T-helper 1 cell (primary cell): ENCODE measurements at regions not wholly inside any gene's neighbourhood (a gene's known extent, or its start where the extent isn't known, plus 50 kb on each side); places are given as distances from the start of the nearest gene placed in this dataset.

Experiments used
- DNase-seq, 5 donors: peaks; one replicate each; pipeline ENCODE4 v3.0.0-alpha.2; 2012 to 2020

GRCh38 chr5:8399471-8399870 is 530.5 kb downstream of the MTRR start:
- DNase-seq, result no peak

DNA sequence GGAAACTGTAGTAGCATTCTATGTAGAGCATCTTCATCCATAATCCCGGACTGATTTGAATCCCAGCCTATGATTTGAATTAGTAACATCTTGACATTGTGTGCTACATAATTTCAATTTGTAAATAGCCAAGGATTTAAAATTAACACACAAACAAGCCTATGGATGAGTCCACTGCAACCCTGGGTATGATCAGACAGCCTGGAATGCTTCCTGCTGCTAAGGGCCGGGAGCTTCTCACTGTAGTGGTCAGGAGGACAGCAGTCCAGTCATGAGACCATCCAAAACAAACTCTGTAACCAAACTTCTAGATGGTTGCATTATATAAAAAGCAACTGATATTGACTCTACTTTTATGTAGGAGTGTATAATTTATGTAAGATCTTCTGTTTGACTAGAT is 539.3 kb downstream of the MTRR start:
- no peak for DNase-seq

- DNase-seq, result no peak
Observed at GRCh38 chr5:8410618-8411017, 541.7 kb downstream of the MTRR start.

DNA sequence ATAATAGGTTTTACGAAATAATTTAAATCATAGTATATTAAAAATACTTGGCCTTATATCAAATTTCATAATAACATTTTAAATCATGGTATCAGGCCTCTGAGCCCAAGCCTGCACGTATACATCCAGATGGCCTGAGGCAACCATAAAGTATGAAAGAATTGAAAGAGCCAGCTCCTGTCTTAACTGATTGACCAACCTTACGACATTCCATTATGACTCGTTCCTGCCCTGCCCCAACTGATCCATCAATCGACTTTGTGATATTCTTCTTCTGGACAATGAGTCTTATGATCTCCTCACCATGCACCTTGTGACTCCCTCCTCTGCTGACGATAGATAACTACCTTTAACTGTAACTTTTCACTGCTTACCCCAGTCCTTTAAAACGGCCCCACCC is 545.0 kb downstream of the MTRR start:
- DNase-seq, result no peak

DNA sequence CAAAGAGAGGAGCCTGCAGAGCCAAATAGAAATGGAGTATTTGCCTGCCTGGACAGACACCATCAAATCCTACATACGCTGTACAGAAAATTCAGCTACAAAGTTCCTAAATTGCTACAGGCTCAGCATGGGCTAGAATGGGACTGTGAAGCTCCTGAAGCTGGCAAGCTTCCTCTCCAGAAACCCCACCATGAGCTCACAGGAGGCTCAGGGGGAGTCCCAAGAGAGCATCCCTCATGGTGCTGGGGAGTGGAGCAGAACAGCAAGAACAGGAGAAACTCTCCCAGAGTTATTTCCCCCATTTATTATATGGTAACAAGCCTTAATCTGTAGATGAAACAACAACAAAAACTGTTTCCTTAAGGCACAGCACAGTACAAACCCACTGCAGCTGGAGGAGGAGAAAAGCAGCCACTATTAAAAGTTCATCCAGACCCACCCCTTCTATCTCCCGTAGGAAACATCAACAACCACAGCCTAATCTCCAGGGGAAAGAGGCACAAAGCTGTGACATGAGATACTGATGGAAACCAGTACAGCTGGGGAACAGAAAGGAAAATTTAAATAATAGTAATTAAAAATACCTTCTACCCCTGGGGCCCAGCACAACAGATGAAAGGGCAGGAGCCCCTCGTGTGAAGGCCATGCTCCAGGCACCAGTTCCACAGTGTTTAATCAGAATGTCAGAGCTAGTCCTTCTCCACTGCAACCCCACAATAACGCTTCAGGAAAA is 548.5 kb downstream of the MTRR start:
- DNase-seq, result no peak

DNA sequence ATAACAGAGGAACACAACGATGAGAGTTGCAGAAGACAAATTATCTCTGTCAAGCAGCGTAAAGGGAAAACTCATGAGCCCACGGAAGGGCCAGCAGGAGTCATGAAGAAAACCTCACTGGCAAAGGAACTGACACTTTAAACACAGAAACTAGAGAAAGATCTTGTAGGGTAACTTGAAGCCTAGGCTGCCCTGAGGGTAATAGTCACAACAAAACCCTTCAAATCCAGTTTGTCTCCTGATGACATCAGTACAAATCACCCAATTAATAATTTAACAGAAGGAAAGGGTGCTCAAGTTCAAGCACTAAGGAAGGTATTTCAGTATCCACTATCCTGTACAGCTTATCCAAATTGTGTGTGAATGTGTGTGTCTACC is 549.1 kb downstream of the MTRR start:
- no peak for DNase-seq

- DNase-seq, result no peak
Observed at GRCh38 chr5:8429778-8430758, 561.1 kb downstream of the MTRR start.

DNA sequence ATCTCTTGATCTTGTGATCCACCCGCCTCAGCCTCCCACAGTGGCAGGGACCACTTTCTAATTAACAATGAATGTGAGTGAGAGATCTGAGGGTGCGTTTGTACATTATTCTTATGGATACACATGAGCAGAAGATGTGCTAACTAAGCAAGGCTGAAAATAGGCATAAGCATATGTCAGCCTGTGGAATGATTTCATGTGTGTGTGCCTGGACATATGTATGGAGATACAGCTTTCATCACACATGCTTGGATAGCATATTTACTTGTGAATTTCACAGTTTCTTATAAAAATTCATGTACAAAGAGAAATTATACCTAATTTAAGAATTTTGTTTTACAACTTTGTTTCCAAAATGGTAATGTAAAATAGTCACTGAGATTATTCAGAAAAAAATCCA is 565.6 kb downstream of the MTRR start:
- no peak for DNase-seq

DNA sequence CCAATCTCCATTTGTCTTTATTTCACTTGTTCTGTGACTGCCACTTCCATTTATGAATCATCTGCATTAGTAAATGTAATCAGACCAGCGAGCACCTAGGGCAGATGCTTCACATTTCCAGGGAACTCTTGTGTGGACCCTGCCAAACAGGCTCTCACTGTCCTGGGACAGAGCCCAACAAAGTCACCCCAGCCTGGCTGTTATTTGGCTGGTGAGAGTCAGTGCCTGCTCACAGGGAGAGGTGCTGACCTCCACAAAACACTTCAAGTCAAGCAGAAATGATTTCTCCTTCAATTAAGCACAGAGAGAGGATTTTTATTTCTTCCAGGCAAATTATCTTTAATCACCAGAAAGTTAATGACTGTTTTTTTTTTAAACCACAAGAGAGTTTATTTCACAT is 568.0 kb downstream of the MTRR start:
- DNase-seq, result no peak

DNA sequence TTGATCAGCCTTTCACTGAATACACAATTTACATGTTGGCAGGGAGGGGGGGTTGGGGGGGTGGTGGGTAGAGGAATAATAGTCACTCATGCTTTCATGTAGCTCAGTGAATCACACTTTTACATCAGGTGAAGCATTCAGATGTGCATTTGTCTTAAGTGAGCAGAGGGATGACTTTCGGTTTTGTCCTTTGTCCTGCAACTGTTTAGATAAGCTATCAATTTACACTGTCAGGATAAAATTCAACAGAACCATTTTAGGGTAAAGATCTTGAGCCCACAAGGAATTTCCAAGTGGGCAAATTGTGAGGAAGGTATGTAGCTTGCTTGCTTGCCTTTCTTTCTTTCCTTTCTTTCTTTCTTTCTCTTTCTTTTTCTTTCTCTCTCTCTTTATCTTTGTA is 576.2 kb downstream of the MTRR start:
- no peak for DNase-seq

- no peak for DNase-seq
Observed at GRCh38 chr5:8446179-8446578, 577.2 kb downstream of the MTRR start.

DNA sequence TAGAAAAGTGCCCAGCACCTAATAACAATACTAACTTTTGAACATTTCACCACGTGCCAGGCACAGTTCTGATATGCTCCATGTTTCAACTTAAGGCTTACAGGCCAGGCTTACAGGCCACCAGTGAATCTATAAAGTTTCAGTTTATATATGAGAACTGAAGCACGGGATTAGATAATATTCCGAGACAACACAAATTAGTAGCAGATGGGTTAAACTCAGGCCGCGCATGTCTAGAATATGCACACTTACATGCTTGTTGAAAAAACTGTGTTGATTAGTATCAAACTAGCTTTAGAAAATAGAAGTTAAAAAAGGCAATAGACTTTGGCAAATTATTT is 587.9 kb downstream of the MTRR start:
- DNase-seq, result no peak

DNA sequence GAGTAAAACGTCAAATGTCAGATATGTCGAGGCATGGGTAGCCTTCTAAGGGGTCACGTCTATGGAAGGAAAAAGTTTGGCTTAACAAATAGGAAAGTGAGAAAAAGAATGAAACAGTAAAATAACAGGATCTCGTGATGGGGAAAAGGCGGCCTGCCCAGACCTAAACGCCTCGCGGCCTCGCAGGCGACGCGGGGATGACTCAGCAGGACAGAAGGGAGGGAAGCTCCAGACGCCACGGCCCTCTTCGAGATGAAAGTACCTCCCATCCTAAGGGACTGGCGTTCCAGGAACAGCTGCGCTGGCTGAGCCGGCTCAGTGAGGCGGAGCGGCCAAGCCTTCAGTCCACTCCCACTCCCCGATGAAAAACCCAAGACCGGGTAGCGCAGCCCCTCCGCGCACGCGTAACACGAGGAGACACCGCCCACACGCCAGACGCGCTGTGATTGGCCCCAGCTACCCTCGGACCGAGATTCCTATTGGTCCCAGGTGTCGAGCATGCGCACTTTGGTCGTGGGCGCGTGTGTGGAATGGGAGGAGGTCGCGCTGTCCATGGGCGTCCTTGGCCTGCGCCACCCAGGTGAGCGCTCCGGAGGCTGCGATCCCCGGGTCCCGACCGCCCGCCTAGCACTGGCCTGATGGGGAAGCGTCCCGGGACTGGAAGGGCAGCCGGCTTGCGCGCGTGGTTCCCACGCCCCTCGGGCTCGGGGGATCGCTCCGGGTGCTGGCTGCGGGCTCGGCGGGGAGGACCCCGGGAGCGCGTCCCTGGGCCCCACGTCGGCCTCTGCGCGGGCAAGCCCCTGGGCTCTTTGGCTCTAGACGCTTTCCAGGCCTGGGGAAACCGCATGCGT is 588.5 kb downstream of the MTRR start:
- DNase-seq, result peak; percentile 73 to 84 (median 77)

GRCh38 chr5:8458038-8458383 is 589.1 kb downstream of the MTRR start:
- no peak for DNase-seq

DNA sequence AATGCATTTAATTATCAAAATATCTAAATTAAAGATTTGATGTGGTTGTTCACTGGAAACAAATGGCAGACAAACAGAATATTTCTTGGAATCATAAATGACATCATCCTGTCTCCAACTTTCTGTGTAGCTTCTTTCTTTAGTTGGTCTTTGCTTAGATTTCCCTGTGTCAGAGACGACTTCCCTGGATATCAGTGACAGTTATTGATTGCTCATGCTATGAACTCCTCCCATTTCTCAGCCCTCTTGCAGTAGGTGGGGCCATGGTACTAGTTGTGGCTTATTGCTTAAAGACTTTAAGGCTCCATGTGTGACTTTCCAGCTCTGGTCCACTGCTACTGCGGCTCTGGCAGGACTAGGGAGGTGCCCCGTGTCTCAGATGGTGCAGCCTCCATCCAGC is 592.6 kb downstream of the MTRR start:
- DNase-seq, result no peak

- DNase-seq, result no peak
Observed at GRCh38 chr5:8462565-8462964, 593.6 kb downstream of the MTRR start.

GRCh38 chr5:8470489-8470888 is 601.5 kb downstream of the MTRR start:
- no peak for DNase-seq

GRCh38 chr5:8471581-8471980 is 602.6 kb downstream of the MTRR start:
- no peak for DNase-seq

GRCh38 chr5:8473016-8473415 is 604.1 kb downstream of the MTRR start:
- DNase-seq, result no peak

- DNase-seq, result no peak
Observed at GRCh38 chr5:8473827-8474568, 605.0 kb downstream of the MTRR start.

- DNase-seq, result no peak
Observed at GRCh38 chr5:8474569-8474930, 605.6 kb downstream of the MTRR start.

DNA sequence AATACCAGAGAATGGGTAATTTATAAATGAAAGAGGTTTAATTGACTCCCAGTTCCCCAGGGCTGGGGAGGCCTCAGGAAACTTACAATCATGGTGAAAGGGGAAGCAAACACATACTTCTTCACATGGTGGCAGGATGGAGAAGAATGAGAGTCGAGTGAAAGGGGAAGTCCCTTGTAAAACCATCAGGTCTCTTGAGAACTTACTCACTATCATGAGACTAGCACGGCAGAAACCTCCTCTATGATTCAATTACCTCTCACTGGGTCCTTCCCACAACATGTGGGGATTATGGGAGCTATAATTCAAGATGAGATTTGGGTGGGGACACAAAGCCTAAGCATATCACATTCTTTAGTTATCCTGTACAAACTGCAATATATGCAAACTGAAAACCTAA is 609.4 kb downstream of the MTRR start:
- DNase-seq, result no peak

DNA sequence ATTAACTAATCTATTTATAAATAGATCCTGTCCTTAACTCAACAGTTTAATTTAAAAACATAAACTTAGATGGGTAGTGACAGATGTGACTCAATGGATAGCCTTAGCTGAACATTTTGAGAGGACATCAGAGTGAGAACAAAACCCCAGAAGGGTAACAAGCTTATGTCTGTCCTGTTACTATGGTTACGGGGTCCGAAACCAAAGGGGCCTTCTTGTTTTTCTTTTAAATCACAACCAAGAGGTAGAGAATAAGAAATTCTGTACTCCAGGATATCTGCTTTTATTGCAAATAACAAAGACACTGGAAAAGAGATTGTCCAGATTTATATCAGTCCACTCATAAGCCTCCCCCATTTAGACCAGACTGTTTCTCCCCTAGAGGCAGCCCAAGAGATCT is 612.1 kb downstream of the MTRR start:
- no peak for DNase-seq
